Midbrain (tissue), 1 donor: ENCODE measurements at regions not wholly inside any gene's neighbourhood (a gene's known extent, or its start where the extent isn't known, plus 50 kb on each side); places are given as distances from the start of the nearest gene placed in this dataset.

ENCODE experiments used
- DNase-seq: peaks from one replicate; lab custom pipeline; 2025; lab: John Stamatoyannopoulos, UW

DNA sequence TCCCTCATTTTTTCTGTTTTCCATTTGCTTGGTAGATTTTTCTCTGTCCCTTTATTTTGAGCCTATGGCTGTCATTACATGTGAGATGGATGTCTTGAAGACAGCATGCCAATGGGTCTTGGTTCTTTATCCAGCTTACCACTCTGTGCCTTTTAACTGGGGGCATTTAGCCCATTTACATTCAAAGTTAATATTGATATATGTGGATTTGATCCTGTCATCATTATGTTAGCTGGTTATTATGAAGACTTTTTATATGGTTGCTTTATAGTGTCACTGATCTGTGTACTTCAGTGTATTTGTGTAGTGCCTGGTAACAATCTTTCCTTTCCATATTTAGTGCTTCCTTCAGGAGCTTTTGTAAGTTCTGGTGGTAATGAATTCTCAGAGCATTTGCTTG is 89.3 kb upstream of the UNC5B start:
- no peak for DNase-seq

DNA sequence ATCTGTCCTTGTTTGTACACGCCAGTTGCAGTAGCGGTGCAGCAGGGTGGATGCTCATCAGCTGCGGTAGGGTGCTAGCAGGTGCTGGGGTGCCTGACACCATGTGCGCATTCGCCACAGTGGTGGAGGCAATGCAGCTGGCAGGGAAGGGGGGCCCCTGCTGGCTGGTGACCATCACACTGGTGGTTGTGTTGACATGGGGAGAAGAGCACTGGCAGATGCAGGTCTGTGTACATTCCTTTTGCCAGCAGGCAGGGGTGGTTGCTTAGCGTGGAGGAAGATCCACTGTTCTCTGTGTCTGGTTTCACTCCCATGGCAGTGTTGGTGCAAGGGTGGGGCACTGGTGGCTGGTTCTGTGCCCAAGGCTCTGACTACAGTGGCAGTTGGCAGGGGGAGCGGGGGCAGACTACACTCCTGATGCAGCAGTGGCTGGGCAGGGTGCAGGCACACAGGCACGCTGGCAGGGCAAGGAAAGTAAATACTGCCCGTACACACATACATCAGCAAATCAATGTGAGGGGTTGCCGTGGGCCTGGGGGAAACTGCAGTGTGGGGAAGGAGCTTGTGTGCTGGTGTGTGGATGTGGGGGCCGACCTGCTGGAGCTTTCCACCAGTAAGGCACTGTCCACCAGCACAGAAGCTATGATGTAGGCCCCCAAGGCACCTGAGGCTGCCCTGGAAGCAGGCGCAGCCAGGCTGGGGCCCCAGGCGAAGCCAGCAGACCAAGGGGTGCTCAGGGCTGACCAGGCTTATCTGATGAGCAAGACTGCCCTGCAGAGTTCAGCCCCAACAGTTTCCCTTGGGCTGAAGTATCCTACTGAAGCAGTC is 87.2 kb upstream of the UNC5B start:
- no peak for DNase-seq

DNA sequence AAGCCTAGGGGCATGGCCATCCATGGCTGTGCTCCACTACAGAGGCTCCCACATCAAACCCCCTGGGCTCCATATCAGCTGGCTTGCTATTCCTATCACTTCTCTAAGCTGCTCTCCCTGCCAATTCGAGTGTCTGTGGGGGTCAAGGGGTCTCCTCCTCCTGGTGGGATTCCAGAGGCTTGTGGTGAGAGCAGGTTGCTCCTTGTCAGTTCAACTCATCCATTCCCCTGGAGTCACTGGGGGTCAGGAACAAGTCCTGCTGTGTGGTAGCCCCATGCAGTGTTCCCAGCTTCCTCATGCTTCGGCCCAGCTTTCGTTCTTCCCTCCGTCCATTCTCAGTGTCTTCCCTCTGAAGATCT is 86.6 kb upstream of the UNC5B start:
- no peak for DNase-seq

DNA sequence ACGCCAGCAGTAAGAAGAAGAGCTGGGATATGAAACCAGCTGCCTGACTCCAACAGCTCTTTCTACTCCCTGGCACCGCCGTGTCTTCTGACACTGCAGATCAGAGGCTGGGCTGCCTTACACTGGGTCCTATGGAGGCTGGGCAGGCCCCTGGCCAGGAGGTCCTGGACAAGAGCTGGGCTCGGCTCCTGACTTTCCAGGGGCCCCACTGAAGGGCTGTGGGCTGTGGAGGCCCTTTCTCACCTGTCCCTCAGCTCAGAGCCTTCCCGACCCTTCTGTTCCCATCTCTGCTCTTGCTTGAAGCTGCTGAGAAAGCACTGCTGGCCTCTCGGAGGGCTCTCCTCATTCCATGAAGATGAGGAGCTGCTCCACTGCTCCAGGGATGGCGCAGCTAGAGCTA is 85.9 kb upstream of the UNC5B start:
- DNase-seq = no peak

DNA sequence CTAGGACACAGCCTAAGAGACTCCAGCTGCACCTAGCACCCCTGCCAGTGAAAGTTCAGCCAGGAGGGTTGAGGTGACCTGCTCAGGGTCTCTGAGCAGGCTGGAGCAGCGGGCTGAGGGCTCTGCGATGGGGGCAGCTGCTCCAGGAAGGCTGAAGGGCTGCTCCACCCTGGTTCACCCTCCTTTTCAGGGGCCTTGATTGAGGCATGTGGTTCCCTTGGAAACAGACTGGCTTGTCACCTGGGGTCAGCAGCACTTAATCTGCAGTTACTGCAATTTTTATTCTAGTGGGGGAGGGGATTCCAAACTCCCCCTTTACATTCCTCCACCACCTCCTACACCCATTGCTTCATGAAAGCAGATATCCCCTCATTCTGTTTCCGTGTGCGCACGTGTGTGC is 85.3 kb upstream of the UNC5B start:
- DNase-seq = no peak

DNA sequence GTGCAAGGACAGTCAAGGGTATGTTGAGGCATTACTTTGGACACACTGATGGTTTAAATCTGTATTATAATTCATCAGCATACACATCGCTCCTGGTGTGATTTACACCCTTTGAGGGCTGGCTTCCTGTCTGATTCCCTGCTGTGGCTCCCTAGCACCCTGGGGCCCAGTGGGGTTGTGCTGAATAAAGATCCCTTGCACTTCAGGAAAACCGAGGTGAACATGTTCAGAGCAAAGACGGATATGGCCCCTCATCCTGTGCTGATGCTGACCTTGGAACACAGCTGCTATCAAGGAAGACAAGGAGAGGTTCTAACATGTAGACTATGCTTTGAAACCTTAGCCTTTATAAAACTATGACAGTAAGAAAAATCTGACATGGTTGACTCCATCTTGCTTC is 84.6 kb upstream of the UNC5B start:
- no peak for DNase-seq

DNA sequence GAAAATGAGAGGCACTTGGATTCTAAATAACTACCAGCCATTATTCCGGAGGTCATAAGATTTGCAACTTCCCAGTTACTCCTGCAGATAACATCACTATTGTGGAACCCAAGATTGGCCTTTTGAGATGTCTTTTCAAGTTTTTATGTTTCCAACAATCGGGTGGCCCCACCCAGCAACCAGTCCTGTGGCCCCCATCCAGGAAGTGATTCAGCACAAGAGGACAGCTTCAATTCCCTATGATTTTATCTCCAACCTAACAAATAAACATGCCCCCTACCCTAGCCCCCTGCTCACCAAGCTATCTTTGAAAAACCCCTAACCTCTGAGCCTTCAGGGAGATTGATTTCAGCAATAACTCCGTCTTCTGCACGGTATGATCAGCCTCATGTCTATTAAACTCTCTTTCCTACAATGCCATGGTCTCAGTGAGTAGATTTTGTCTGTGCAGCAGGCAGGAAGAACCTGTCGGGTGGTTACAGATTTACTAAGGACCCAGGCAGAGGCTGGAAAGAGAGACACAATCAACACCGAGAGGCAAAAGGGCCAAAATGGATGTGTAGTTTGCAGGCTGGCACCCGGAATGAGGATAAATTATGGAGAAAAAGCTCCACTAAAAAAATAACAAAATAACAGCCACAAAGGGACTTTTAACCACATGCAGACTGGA is 83.9 kb upstream of the UNC5B start:
- no peak for DNase-seq

DNA sequence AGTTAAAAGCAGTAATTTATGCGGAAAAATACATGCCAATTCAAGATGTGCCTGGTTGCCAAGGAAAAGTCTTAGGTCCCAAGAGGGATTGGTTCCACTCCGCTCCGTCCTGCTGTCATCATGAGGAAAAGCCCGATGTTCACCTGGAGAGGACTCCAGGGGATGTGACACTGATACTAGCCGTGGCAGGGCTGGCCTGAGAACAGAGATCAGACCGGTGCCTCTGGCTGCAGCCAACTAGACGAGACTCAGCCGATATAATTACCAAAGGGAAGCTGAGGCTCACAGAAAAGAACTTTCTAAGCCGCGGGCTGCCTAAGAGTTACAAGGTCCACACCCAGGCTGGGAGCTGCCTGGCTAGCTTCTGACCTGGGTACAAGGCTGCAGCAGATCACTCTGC is 81.3 kb upstream of the UNC5B start:
- DNase-seq = no peak

DNA sequence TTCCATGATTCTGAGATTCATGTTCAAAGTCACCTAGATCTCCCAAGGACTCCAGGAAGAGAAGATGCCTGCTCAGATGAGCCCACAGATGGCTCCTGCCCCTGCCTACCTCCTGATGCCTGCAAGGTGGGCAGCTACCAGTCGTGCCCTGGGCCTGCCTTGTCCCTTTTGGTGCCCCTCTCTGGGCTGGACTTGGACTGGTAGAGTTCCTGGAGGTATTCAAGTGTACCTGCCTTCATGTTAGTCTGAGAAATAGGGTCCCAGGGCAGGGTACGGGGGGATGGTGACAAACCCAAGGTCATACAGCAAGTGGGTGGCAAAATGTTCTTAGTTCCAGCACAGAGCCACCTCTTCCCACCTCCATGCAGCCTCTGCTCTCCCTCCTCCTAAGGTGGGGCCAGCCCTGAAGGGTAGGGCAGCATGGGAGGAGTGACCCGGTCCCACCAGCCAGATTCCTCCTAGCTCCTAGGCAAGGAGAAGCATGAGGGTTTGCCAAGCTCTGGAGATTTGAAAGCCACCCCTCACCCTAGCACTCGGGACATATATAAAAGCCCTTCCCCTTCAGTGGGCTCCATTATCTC is 80.8 kb upstream of the UNC5B start:
- DNase-seq = no peak

DNA sequence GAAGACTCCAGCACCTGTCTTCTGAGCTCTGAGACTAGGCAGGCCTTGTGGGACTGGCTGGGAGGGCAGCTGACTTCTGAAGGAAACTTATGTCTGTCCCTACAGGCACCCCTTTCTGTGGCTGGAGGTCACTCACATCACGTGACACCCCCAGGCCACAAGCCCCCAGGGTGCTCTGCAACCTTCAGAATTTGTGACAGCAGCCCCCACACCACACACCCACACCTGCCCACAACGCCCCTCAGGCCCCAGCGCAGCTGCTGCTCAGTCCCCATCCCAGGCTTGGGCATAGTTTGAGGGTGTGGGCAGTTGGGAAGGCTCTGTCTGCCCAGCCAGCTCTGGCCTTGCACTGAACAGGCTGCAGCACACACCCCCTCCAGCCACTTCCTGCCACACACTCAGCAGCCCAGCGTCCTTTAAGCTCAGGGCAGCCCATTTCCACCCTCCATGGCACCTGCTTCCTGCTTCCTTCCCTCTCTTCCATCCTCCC is 80.0 kb upstream of the UNC5B start:
- DNase-seq = no peak

DNA sequence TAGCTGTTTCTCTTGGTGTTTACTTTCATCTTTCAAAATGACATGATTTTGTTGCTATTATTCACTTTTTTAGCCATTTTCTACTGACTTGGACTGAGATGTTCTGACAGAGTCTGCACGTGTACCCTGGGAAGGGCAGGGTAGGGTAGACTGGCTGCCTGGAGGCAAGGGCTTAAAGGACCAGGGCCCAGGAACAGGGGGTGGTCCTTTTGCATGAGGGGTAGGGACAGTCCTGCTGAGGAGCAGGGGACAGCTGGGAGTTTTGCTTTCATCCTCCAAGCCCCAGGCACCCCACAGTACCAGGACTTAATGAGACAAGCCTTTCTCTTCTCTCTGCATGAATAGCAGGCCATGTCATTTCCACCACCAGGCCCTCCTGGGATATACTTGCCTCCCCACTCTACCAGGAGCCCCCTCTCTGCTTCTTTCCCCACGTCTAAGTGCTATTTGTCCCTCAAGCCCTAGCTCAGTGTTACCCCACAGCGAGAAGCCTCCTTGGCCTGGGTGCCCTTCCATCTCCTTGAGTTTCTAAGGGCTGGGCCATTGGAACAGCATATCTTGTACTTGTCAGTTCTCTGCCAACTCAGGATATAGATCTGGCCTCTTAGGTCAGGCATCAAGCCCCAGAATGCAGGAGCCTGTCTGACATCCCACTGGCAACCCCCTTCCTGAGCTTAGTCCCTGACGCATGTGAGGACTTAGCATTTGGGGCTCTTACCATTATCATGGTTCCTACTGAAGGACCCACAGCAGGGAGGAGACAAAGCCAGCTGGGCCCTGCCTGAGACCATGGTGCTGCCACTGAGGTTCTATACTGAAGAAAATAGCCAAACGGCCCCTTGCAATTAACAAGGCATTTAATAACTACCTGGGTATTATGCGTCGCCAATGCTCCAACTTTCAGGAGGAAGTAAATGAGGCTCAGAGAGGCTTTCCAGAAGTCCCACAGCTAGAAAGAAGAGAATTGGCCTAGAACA is 78.4 kb upstream of the UNC5B start:
- DNase-seq = no peak

DNA sequence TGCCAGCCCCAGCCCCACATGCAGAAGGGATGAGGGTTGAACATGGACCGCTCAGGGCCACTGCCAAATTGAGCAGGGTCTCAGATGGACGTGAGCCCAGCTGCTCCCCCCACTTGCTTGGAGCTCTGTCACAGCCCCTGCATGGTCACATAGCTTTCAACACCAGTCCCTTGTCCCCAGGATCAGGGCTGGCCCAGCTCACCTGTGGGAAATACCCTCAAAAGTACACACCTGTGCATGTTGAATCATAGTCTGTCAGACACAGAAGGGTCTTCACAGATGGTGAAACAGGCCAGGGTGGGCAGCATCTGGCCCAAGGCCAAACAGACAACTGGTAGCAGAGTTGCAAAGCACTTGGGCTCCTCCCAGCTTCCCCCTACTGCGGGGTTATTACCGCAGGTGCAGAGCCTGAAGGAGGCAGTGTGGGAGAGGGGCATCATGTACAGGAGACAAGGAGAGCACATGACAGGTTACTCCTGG is 77.6 kb upstream of the UNC5B start:
- DNase-seq = no peak

DNA sequence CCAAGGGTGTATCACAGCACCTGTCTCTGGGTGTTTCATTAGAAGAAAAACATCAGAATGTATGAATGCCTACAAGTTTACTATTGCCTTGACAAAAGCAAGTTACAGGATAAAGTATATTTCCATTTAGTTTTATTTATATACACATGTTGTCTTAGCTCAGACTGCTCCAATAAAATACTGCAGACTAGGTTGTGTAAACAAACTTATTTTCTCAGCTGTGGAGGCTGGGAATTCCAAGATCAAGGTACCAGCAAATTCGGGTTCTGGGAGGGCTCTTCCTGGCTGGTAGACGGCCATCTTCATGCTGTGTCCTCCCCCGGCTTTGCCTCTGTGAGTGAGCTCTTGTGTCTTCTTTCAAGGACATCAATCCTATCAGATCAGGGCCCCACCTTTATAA is 77.1 kb upstream of the UNC5B start:
- DNase-seq = no peak

DNA sequence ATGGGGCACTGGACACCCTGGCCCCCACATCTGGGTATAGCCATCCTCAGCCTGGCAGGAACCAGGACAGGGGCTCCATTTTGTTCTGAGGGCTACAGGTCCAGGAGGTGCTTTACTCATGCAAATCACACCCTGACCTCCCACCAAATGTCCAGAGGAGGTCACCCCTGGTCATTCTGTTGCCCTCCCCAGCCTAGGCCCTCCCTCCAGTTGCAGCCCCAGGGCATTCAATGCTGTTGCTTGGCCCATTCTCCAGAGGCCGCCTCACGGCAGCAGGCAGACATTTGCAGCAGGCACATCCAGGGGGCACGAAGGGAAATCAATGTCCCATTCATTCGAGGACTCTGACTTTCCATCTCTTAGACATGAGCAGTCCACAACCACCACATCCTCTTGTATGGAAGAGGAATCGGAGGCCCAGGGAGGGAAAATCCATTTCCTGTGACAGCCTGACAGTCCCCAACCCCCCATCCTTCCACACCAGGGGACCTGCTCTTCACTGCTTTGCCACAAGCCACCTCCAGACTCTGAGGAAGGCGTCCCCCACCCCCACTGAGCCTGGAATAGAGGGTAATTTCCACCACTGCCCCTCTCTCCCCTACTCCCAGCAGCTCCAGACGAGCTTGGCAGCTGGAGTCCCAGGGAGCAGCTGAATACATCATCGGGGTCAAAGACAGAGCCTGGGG is 76.2 kb upstream of the UNC5B start:
- no peak for DNase-seq

DNA sequence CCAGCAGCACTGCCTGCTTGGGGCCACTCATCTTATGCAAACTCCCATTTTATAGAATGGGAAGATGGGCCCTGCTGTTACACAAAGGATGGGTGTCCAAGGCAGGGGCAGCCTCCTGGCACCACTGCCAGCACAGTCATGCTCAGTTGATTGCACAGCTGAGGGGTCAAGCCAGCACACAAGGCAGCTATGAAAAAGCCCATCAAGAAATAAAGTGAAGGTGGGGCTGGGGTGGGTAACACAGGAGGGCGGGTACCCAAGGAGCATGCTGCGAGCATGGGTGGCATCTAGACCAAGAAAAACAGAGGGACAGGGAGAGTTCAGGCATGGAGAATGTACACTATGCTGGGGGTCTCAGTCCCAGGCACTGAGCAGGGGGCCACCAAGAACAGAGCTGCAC is 74.7 kb upstream of the UNC5B start:
- no peak for DNase-seq

DNA sequence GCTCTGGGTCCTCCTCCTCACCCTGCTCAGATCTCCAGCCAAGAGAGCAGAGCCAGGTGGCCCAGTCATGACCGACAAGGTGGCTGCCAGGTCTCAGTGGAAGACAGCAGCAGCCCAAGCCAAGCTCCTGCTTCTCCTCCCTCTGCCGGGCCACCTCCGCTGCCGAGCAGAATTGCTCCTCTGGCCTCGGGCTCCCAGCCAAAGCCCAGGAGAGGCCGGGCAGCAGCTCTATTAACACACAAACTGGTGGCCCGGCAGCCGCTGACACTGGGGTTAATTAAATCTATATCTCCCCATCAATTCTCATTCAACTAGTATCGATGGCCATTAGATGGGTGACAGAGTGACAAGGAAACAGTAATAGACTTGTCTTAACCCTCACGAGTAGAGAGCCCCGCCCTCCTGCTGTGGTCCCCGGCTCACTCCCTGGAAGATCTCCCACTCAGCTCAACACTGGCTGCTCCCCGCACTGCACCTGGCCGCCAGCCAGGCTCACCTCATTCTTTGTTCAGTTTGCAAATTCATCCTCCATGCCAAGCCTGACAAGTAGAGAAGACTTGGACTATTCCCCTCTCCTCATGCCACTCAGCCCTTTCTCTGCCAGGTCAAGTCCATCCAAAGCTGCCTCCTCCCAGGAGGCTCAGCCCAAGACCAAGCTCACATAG is 74.1 kb upstream of the UNC5B start:
- no peak for DNase-seq

DNA sequence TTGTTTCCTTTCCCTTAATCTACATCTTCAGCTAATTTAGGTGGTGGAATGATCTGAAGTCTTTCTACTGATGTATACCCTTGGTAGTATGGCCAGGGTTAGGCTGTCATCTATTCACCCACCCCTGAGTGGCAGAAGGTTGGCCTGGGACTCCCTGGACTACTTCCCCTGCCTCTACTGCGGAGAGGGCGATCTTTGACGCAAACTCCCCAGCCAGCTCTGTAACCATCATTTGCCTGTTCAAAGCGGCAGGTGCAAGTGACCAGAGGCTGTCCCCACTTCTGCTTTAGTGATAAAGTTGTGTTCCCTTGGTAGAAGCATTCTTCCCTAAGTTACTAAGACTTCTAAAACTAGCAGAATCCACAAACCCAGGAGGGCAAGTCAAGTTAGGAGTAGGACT is 70.8 kb upstream of the UNC5B start:
- no peak for DNase-seq

DNA sequence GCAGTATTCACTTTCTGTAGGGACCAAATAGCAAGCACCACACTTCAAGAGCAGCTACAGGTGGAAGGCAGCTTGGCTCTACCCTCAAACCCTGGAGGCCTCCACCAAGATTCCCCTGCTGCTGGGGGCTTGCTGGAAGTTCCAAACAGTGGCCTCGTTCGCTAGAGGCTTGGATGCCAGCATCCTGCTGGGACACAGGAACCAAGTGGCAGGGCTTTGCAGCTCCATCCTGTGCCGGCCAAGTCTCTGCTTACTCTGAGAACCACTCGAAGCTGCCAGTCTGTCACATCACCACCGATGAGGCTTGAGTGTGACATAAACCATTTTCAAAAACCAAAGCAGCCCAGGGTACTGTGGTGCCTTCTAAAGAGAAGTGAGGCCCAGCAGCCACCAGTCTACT is 69.2 kb upstream of the UNC5B start:
- DNase-seq = no peak

DNA sequence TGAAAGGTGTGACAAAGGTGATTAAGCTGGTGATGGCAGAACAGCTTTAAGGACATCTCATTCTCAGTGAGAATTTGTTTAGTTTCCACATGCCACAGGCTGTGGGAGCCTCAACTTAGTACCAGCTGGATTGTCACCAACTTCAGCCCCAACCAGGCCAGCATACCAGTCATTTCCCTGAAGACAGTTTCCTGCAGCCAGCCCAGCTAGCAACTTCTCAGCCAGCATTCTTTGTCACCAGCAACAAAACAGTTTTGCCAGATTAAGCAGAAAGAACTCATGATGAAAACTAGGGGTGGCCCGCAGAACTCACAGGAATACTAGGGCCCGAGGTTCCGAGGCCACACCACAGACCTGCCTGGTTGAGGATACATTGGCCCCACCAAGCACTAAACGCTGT is 68.8 kb upstream of the UNC5B start:
- no peak for DNase-seq

DNA sequence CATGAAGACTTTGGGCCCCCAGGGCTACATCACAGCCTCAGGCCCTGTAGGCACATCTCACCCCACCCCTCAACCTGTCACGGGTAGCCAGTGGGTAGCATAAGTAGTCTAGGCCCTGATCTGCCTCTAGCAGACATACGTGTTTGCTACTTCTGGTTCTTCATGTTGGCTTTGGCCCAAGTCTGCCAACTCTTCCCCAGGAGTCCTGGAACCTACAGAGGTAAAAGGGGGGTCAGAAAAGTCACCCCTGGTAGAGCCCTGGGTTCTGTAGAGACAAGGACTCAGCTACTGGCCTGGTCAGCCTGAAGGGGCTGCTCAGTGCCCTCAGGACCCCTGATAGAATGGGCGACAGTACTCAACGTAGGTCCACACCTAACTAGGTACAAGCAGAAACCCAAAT is 67.5 kb upstream of the UNC5B start:
- no peak for DNase-seq
